IMR-90 (cell line): ENCODE measurements at regions not wholly inside any gene's neighbourhood (a gene's known extent, or its start where the extent isn't known, plus 50 kb on each side); places are given as distances from the start of the nearest gene placed in this dataset.

ENCODE experiments used
- BHLHE40 ChIP-seq: fragments of 150-350 bp; IDR thresholded peaks from 2 replicates; pipeline ENCODE4 v1.6.1; 2016; ENCODE audit warnings: mild to moderate bottlenecking, low read depth, low read length
- CEBPB ChIP-seq: IDR thresholded peaks from 2 replicates; pipeline ENCODE4 v1.6.1; 2012; ENCODE audit warnings: low read depth, low read length, improper control_type of control experiment
- MAZ ChIP-seq: IDR thresholded peaks from 2 replicates; pipeline ENCODE4 v1.6.1; 2012; ENCODE audit warnings: low read depth, mild to moderate bottlenecking, low read length, improper control_type of control experiment, moderate library complexity, borderline replicate concordance
- MXI1 ChIP-seq: IDR thresholded peaks from 2 replicates; pipeline ENCODE4 v1.6.1; 2012; ENCODE audit warnings: low read depth, mild to moderate bottlenecking, low read length, moderate library complexity, borderline replicate concordance
- NFE2L2 ChIP-seq: fragments of 150-350 bp; IDR thresholded peaks from 2 replicates; pipeline ENCODE4 v1.6.1; 2016; ENCODE audit warnings: low read depth, mild to moderate bottlenecking, low read length
- POLR2A ChIP-seq: IDR thresholded peaks from 2 replicates; pipeline ENCODE4 v1.6.1; 2012; ENCODE audit warnings: mild to moderate bottlenecking, low read depth, low read length
- RAD21 ChIP-seq: IDR thresholded peaks from 2 replicates; pipeline ENCODE4 v1.6.1; 2012; ENCODE audit warnings: low read length, improper control_type of control experiment
- RCOR1 ChIP-seq: IDR thresholded peaks from 2 replicates; pipeline ENCODE4 v1.6.1; 2012; ENCODE audit warnings: mild to moderate bottlenecking, low read length, improper control_type of control experiment; ENCODE audit not compliant: insufficient replicate concordance
- RFX5 ChIP-seq: IDR thresholded peaks from 2 replicates; pipeline ENCODE4 v1.8.0; 2012; ENCODE audit warnings: low read depth, mild to moderate bottlenecking, low read length, moderate library complexity
- SMC3 ChIP-seq: fragments of 150-350 bp; IDR thresholded peaks from 2 replicates; pipeline ENCODE4 v1.6.1; 2016; ENCODE audit warnings: low read depth, mild to moderate bottlenecking, antibody characterized with exemption, low read length, moderate library complexity
- TF ChIP-seq, protein P1 (sequence below): conservative IDR thresholded peaks from 2 replicates; pipeline ENCODE4 v1.5.1; 2012; ENCODE audit warnings: mild to moderate bottlenecking, low read depth, low read length, improper control_type of control experiment
- TF ChIP-seq, protein P2 (sequence below): fragments of 150-350 bp; IDR thresholded peaks from 2 replicates; pipeline ENCODE4 v1.6.1; 2017; ENCODE audit warnings: mild to moderate bottlenecking, antibody characterized with exemption, low read length, low read depth
- TF ChIP-seq, protein P3 (sequence below): fragments of 150-350 bp; IDR thresholded peaks from 2 replicates; pipeline ENCODE4 v1.6.1; 2016; ENCODE audit warnings: low read depth, mild to moderate bottlenecking, low read length, moderate library complexity, borderline replicate concordance

DNA sequence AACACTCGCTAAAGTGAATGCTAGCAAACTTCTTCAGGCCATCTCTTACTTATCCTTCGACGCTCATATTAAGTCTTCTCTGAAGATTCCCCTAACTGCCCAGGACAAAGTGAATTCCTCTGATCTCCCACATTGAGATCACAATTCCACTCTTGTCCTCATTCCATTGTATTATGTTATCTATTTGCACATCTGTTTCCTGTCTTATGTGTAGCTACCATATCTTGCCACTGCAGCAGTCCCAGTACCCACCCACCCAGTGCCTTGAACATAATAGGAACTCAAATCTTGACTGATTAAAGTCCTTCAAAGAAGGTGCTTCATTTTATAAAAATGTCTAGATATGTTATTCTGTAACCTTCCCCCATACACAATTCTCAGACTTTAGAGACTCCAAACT, 702.3 kb downstream of the DIAPH3 start:
- TF ChIP-seq, protein P1, sequence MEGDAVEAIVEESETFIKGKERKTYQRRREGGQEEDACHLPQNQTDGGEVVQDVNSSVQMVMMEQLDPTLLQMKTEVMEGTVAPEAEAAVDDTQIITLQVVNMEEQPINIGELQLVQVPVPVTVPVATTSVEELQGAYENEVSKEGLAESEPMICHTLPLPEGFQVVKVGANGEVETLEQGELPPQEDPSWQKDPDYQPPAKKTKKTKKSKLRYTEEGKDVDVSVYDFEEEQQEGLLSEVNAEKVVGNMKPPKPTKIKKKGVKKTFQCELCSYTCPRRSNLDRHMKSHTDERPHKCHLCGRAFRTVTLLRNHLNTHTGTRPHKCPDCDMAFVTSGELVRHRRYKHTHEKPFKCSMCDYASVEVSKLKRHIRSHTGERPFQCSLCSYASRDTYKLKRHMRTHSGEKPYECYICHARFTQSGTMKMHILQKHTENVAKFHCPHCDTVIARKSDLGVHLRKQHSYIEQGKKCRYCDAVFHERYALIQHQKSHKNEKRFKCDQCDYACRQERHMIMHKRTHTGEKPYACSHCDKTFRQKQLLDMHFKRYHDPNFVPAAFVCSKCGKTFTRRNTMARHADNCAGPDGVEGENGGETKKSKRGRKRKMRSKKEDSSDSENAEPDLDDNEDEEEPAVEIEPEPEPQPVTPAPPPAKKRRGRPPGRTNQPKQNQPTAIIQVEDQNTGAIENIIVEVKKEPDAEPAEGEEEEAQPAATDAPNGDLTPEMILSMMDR: no peak
- TF ChIP-seq POLR2A (no peak), NFE2L2 (no peak), MXI1 (no peak), RCOR1 (no peak), RAD21 (no peak), CEBPB (no peak), RFX5 (no peak), SMC3 (no peak), MAZ (no peak), BHLHE40 (no peak)
- TF ChIP-seq, protein P2, sequence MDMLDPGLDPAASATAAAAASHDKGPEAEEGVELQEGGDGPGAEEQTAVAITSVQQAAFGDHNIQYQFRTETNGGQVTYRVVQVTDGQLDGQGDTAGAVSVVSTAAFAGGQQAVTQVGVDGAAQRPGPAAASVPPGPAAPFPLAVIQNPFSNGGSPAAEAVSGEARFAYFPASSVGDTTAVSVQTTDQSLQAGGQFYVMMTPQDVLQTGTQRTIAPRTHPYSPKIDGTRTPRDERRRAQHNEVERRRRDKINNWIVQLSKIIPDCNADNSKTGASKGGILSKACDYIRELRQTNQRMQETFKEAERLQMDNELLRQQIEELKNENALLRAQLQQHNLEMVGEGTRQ: no peak
- TF ChIP-seq, protein P3, sequence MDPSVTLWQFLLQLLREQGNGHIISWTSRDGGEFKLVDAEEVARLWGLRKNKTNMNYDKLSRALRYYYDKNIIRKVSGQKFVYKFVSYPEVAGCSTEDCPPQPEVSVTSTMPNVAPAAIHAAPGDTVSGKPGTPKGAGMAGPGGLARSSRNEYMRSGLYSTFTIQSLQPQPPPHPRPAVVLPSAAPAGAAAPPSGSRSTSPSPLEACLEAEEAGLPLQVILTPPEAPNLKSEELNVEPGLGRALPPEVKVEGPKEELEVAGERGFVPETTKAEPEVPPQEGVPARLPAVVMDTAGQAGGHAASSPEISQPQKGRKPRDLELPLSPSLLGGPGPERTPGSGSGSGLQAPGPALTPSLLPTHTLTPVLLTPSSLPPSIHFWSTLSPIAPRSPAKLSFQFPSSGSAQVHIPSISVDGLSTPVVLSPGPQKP: no peak
